Peyer's patch (tissue), 4 donors: ENCODE measurements at regions not wholly inside any gene's neighbourhood (a gene's known extent, or its start where the extent isn't known, plus 50 kb on each side); places are given as distances from the start of the nearest gene placed in this dataset.

Source experiments
- DNase-seq, 3 donors: peaks; one replicate each; pipeline ENCODE4 v3.0.0-alpha.2; 2017 to 2019
- H3K27ac ChIP-seq, 4 donors: fragments of 200-600 bp; sonication (generic); one replicate each; pipeline ENCODE4 v1.5.1; 2016 to 2019
- H3K27me3 ChIP-seq, 2 donors: fragments of 200-600 bp; sonication (generic); one replicate each; pipeline ENCODE4 v1.5.1; 2019
- H3K36me3 ChIP-seq, 3 donors: fragments of 200-600 bp; sonication (generic); one replicate each; pipeline ENCODE4 v1.5.1; 2016 to 2019
- H3K4me1 ChIP-seq, 4 donors: fragments of 200-600 bp; sonication (generic); one replicate each; pipeline ENCODE4 v1.5.1; 2016 to 2019
- H3K4me3 ChIP-seq, 4 donors: fragments of 200-600 bp; sonication (generic); 1 replicate in 3 of 4; 2 replicates in 1 of 4; pipeline ENCODE4 v1.5.1; 2016 to 2019; ENCODE audit warnings: mild to moderate bottlenecking in 1 of 4
- H3K9me3 ChIP-seq, 4 donors: fragments of 200-600 bp; sonication (generic); one replicate each; pipeline ENCODE4 v1.5.1; 2016 to 2019; ENCODE audit warnings: mild to moderate bottlenecking in 1 of 4
- CTCF ChIP-seq, 6 experiments: fragments of 450-650 bp in 4 of 6; fragments of 200-600 bp in 2 of 6; sonication (generic) in 1 of 6; IDR thresholded peaks; one replicate each; pipeline ENCODE4 v1.5.1; 2017 to 2019; ENCODE audit warnings: antibody characterized with exemption in 6 of 6, mild to moderate bottlenecking in 3 of 6, moderate library complexity in 1 of 6
- POLR2A ChIP-seq, 2 donors: fragments of 450-650 bp; IDR thresholded peaks; one replicate each; pipeline ENCODE4 v1.5.1; 2017; ENCODE audit warnings: antibody characterized with exemption in 2 of 2, mild to moderate bottlenecking in 2 of 2, moderate library complexity in 2 of 2
- small RNA-seq, 2 donors: library from RNA; depleted of rRNA; stranded (forward); fragments of <200 nt; gene quantifications; one replicate each; pipeline ENCODE3, GENCODE V24; 2016

GRCh38 chr16:87246269-87247065 is 70.7 kb downstream of the C16orf95 start:
- no peak overlapping the region for H3K4me3 ChIP-seq
- H3K27me3 ChIP-seq = no peaks in the 10 kb centered on the region
- H3K36me3 ChIP-seq = no peaks in the 10 kb centered on the region
- TF ChIP-seq POLR2A (IDR thresholded peaks at IDR 0.05) (no peak), CTCF (IDR thresholded peaks at IDR 0.05) (no peak)
- H3K4me1 ChIP-seq = no peaks in the 10 kb centered on the region
- H3K9me3 ChIP-seq = no peaks in the 10 kb centered on the region
- no peak overlapping the region for H3K27ac ChIP-seq
- DNase-seq = no peak

- no peak for TF ChIP-seq CTCF (IDR thresholded peaks at IDR 0.05)
- TF ChIP-seq POLR2A (IDR thresholded peaks at IDR 0.05) = no peak
- no peaks in the 10 kb centered on the region for H3K36me3 ChIP-seq
- no peak overlapping the region for H3K27ac ChIP-seq
- H3K9me3 ChIP-seq = no peaks in the 10 kb centered on the region
- no peak for DNase-seq
- no peak overlapping the region for H3K4me3 ChIP-seq
- H3K27me3 ChIP-seq = no peaks in the 10 kb centered on the region
- no peaks in the 10 kb centered on the region for H3K4me1 ChIP-seq
Measured at GRCh38 chr16:87248714-87249113, 68.5 kb downstream of the C16orf95 start.

- no peak for TF ChIP-seq CTCF (IDR thresholded peaks at IDR 0.05)
- TF ChIP-seq POLR2A (IDR thresholded peaks at IDR 0.05) = no peak
- Histone ChIP-seq H3K27ac (no peak overlapping the region), H3K9me3 (no peaks in the 10 kb centered on the region), H3K27me3 (no peaks in the 10 kb centered on the region), H3K4me3 (no peak overlapping the region), H3K36me3 (no peaks in the 10 kb centered on the region), H3K4me1 (no peaks in the 10 kb centered on the region)
- DNase-seq = no peak
Measured at GRCh38 chr16:87249425-87249824, 67.8 kb downstream of the C16orf95 start.

GRCh38 chr16:87250431-87250960 is 66.7 kb downstream of the C16orf95 start:
- H3K36me3 ChIP-seq = no peaks in the 10 kb centered on the region
- no peak for DNase-seq
- H3K4me1 ChIP-seq = no peaks in the 10 kb centered on the region
- H3K27me3 ChIP-seq = no peaks in the 10 kb centered on the region
- no peak overlapping the region for H3K4me3 ChIP-seq
- no peaks in the 10 kb centered on the region for H3K9me3 ChIP-seq
- no peak overlapping the region for H3K27ac ChIP-seq
- no peak for TF ChIP-seq CTCF (IDR thresholded peaks at IDR 0.05)
- no peak for TF ChIP-seq POLR2A (IDR thresholded peaks at IDR 0.05)

GRCh38 chr16:87252269-87252970 is 64.8 kb downstream of the C16orf95 start:
- TF ChIP-seq CTCF (IDR thresholded peaks at IDR 0.05) (no peak), POLR2A (IDR thresholded peaks at IDR 0.05) (no peak)
- no peak overlapping the region for H3K4me3 ChIP-seq

More at GRCh38 chr16:87252269-87252970, 64.8 kb downstream of the C16orf95 start:
- H3K27ac ChIP-seq = no peak overlapping the region
- H3K9me3 ChIP-seq = no peaks in the 10 kb centered on the region
- H3K36me3 ChIP-seq = no peaks in the 10 kb centered on the region
- no peaks in the 10 kb centered on the region for H3K27me3 ChIP-seq
- no peaks in the 10 kb centered on the region for H3K4me1 ChIP-seq
- DNase-seq = no peak

Small RNA genes in the stretch of these regions (small RNA-seq; reads per million reads assigned to genes)
- gene AC093519.1 = 0 reads per million in 2 donors
